ENCODE measurements at regions not wholly inside any gene's neighbourhood (a gene's known extent, or its start where the extent isn't known, plus 50 kb on each side); places are given as distances from the start of the nearest gene placed in this dataset.
A peak's percentile ranks its signal among the peaks of the same experiment; 100 is the strongest.

DNA sequence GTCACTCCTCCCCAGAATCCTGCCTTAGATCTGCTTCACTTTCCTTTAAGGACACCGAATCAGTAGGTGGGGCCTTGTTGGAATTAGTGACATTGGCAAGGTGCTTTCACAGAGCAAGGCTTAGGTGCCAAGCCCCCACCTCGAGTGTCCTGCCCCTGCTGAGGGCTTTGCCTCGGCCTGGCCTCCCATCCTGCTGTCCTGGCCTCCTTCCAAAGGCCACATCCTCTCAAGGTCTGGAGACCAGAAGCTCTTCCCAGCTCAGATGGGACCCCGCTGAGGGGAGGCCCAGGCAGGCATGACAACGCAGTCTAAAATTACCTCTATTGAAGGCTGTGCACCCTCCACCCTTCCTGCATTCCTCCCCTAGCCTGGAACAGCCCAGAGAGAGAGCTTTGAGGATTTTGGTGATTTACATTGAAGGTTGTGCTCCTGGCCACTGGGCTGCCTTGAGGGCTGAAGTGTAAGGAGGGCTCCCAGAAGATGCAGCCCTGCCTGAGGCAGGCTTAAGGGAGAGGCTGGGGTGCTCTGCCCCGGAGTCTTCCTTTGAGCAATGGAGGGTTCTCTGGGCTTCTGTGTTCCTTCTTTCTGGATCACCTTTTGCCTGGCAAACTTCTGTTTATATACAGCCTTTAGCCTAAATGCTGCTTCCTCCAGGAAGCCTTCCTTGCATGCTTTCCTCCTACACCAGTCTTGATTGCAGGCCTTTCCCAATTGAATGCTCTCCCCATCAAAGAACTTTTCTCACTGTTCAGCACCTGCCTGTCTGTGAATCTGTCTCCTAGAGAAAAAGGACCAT lies 154.4 kb downstream of the DDX1 start:
- H3K4me3 ChIP-seq (ENCODE audit: low read depth, low read length), result no peak overlapping the region
- TF ChIP-seq, protein P1, sequence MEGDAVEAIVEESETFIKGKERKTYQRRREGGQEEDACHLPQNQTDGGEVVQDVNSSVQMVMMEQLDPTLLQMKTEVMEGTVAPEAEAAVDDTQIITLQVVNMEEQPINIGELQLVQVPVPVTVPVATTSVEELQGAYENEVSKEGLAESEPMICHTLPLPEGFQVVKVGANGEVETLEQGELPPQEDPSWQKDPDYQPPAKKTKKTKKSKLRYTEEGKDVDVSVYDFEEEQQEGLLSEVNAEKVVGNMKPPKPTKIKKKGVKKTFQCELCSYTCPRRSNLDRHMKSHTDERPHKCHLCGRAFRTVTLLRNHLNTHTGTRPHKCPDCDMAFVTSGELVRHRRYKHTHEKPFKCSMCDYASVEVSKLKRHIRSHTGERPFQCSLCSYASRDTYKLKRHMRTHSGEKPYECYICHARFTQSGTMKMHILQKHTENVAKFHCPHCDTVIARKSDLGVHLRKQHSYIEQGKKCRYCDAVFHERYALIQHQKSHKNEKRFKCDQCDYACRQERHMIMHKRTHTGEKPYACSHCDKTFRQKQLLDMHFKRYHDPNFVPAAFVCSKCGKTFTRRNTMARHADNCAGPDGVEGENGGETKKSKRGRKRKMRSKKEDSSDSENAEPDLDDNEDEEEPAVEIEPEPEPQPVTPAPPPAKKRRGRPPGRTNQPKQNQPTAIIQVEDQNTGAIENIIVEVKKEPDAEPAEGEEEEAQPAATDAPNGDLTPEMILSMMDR (IDR thresholded peaks at IDR 0.05; ENCODE audit: borderline replicate concordance, insufficient read depth, low read depth, low read length), result no peak

DNA sequence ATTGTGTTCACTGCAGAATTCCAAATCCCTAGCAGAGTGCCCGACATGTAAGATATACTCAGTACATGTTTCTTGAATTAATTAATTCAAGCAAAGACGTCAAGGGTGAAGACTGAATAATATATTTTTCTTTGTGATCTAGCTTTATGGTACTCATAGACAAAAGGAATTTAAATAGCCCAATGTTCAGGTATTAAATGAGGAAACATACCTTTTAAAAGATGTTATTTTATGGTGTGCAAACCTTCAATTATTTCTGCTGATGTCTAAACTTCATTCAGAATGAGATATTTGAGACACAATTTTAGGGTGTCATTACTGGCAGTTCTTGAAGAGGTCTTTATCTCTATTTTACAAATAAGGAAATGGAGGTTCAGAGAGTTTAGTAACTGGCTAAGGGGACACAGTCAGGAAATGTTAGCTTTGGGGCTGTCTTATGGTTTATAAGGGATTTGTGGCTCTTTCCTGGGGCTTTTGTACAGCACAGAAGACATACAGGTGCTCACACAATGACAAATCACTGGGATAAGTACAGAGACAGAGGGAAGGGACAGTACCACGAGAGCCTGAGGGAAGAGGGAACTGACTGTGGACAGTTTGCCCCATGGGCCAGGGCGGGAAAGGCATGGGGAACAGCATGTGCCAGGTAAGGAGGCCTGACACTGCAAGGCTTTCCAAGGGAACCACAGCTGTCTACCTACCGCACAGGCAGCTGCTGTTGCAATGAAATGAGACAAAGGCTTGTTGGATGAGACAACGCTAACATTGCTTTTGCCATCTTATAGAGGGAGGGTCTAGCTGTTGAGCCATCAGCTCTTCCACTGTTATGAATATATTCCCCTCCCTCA lies 155.3 kb downstream of the DDX1 start:
- TF ChIP-seq, protein P1 (IDR thresholded peaks at IDR 0.05; ENCODE audit: borderline replicate concordance, insufficient read depth, low read depth, low read length), result no peak
- no peak overlapping the region for H3K4me3 ChIP-seq (ENCODE audit: low read depth, low read length)

DNA sequence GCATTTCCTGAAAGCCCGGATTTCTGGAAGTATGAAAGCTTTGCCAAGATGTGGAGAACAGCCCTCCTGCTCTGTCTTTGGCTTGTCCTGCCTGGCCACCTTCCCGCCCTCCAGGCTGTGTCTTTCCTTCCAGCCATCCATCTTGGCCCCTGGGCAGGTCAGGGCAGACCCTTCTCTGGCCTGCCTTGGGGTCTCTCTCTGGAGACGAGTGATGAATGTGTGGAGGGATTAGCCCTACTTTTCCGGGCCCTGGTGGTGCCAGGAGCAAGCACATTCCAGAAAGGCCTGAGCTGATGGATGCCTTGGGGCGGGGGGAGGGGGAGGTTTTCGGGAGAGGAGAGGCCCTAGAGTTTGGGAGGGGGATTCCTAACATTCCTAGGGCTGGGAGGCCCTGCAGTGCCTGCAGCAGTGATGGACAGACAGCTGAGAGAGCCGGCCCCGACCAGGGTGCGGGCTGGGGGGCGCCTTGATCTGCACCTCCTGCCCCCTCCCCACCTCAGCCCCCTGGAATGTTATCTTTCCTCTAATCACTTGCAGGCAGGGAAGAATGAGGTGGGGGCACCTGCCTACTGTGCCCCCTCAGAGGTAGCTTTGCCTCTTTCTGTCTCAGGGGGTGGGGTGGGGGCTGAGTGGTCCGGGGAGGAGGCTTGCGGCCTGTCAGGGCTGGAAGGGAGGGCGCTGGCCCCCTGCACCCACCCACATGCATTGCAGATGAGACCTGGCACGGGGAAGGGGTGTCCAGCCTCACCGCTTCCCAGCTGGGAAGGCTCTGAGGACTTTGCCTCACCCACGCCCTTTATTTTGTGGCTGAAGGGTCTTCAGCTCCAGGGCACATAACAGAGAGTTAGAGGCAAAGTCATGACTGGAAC lies 156.2 kb downstream of the DDX1 start:
- TF ChIP-seq, protein P1 (IDR thresholded peaks at IDR 0.05; ENCODE audit: borderline replicate concordance, insufficient read depth, low read depth, low read length), result no peak
- H3K4me3 ChIP-seq (ENCODE audit: low read depth, low read length), result no peak overlapping the region

DNA sequence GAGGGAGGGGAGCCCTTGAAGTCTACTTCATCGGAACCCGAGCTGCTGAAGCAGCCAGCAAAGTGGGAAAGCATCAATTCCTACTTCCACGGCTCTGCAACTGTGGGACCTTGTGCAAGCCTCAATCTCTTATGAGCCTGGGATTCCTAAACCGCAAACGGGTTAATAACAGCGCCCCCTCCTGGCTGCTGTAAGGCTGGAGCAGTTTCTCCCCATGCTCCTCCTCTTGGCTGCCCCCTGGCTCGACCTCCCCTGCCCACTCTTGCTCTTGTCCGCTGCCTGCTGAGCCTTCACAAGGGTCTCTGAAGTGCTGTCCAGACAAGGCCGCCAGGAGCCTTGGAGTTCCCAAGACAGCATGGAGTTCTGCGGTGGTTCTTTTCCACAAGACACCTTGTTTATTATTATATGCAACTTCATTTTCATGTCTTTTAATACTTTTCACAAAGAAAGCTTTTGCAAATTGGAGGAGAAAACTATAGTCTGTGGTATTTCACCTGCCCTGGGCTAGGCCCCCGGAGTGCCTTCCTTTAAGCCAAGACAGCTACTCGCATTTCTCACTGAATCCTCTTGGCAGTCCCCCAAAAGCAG lies 157.2 kb downstream of the DDX1 start:
- H3K4me3 ChIP-seq (ENCODE audit: low read depth, low read length), result no peak overlapping the region
- TF ChIP-seq, protein P1 (IDR thresholded peaks at IDR 0.05; ENCODE audit: borderline replicate concordance, insufficient read depth, low read depth, low read length), result peak; percentile 70

DNA sequence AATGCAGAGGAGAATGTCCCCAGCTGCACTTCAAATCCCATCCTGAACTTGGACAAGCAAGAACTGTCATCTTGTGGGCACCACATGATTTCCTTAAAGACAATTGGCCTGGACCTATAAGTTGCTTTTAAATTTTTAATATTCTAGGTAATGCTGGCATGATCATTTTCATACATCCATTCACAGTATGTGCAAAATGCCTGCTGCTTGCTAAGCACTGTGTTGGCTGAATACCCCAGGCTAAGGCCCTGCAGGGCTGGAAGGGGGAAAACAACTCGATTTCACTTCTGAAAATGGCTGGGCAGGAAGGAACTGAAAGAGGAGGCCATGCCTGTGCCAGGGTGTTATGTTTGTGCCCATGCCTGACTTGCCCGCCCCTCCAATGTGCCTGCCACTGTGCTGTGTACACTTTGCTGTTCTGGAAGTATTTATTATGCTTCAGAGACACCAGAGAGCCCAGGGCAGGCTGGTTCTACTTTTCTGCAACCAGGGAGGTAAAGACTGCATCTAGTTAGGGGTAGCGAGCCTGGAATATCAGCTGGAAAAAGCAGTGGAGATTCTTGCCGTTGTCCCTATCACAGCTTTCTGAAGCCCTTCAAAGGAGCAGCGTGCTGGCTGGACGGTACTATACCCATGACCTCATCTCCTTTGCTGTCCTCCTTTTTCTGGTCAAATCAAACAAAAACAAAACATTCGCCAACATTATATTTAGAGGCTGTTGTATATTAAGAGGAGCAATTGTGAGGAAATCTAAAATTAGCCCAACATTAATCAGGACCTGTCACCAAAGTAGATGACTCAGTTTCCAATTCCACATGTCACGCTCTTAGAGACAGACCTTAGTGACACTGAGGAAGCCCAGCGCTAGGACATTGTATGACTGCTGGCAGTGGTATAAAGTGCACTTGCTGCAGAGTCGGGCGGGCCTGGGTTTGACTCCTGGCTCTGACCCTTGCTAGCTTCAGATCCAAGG lies 158.1 kb downstream of the DDX1 start:
- no peak overlapping the region for H3K4me3 ChIP-seq (ENCODE audit: low read depth, low read length)
- TF ChIP-seq, protein P1 (IDR thresholded peaks at IDR 0.05; ENCODE audit: borderline replicate concordance, insufficient read depth, low read depth, low read length), result no peak

DNA sequence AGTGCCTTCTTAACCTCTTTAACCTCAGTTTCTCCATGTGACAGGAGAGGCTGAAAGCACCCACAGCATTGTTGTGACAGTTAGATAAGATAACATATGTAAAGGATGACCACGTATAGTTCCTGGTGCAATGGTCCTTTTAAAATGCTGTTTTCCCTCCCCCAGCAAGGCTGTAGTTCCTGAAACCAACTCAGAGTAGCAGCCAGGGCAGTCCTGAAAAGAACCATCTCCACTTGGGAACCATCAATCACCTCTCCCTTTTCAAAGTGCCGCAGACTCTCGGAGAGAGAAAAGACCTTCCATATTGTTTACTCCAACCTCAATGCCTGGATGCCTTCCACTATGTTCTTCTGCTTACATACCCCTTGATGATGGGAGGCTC lies 158.8 kb downstream of the DDX1 start:
- TF ChIP-seq, protein P1 (IDR thresholded peaks at IDR 0.05; ENCODE audit: borderline replicate concordance, insufficient read depth, low read depth, low read length), result no peak
- H3K4me3 ChIP-seq (ENCODE audit: low read depth, low read length), result no peak overlapping the region

Measured in GM12875 (cell line).